NT2/D1 (cell line): ENCODE measurements at regions not wholly inside any gene's neighbourhood (a gene's known extent, or its start where the extent isn't known, plus 50 kb on each side); places are given as distances from the start of the nearest gene placed in this dataset.

ENCODE experiments used
- YY1 ChIP-seq: IDR thresholded peaks from 2 replicates; pipeline ENCODE4 v1.6.1; 2011; ENCODE audit not compliant: insufficient read length, insufficient read depth
- ZNF274 ChIP-seq: IDR thresholded peaks from 2 replicates; pipeline ENCODE4 v1.6.1; 2011; ENCODE audit warnings: mild to moderate bottlenecking, low read depth, low read length

- TF ChIP-seq YY1 (no peak), ZNF274 (no peak)
These were observed 146.4 kb downstream of the ACER2 start for GRCh38 chr9:19555214-19555613.
